HG02970 (cell line): ENCODE measurements at regions not wholly inside any gene's neighbourhood (a gene's known extent, or its start where the extent isn't known, plus 50 kb on each side); places are given as distances from the start of the nearest gene placed in this dataset.
"Not testable (repeated sequence)": the region's sequence is repeated elsewhere in the genome, so short reads cannot be mapped to it uniquely, and the experiment has no call there.

Experiments used
- ATAC-seq: cut with Tn5 transposase; IDR thresholded peaks from one replicate; pipeline ENCODE4 v1.9.1; 2021; ENCODE audit warnings: mild to moderate bottlenecking, moderate library complexity, moderate number of reproducible peaks; ENCODE audit not compliant: unreplicated experiment, low FRiP score

GRCh38 chr2:16396986-16397385, 268.6 kb downstream of the CYRIA start:
- no peak for ATAC-seq

GRCh38 chr2:16396171-16396570, 269.5 kb downstream of the CYRIA start:
- ATAC-seq: no peak

- no peak for ATAC-seq
These were observed 270.0 kb downstream of the CYRIA start for GRCh38 chr2:16395601-16396000.

GRCh38 chr2:16394986-16395550, 270.6 kb downstream of the CYRIA start:
- ATAC-seq: no peak

GRCh38 chr2:16394072-16394985, 271.3 kb downstream of the CYRIA start:
- ATAC-seq: no peak

GRCh38 chr2:16393500-16394071, 272.0 kb downstream of the CYRIA start:
- ATAC-seq: no peak

GRCh38 chr2:16392647-16393499, 272.8 kb downstream of the CYRIA start:
- ATAC-seq: no peak

GRCh38 chr2:16391986-16392385, 273.6 kb downstream of the CYRIA start:
- no peak for ATAC-seq

GRCh38 chr2:16390561-16390960, 275.1 kb downstream of the CYRIA start:
- no peak for ATAC-seq

- ATAC-seq: no peak
These were observed 276.0 kb downstream of the CYRIA start for GRCh38 chr2:16389611-16390010.

GRCh38 chr2:16388199-16388830, 277.3 kb downstream of the CYRIA start:
- not testable (repeated sequence) for ATAC-seq

- no peak for ATAC-seq
These were observed 278.1 kb downstream of the CYRIA start for GRCh38 chr2:16387461-16387984.

GRCh38 chr2:16386431-16386830, 279.2 kb downstream of the CYRIA start:
- ATAC-seq: no peak

GRCh38 chr2:16386031-16386430, 279.6 kb downstream of the CYRIA start:
- no peak for ATAC-seq

- ATAC-seq: no peak
These were observed 280.3 kb downstream of the CYRIA start for GRCh38 chr2:16385341-16385740.

- no peak for ATAC-seq
These were observed 282.2 kb downstream of the CYRIA start for GRCh38 chr2:16383411-16383810.

GRCh38 chr2:16382451-16382850, 283.2 kb downstream of the CYRIA start:
- no peak for ATAC-seq

GRCh38 chr2:16381511-16381910, 284.1 kb downstream of the CYRIA start:
- no peak for ATAC-seq

GRCh38 chr2:16379901-16380300, 285.7 kb downstream of the CYRIA start:
- ATAC-seq: not testable (repeated sequence)

- not testable (repeated sequence) for ATAC-seq
These were observed 286.6 kb downstream of the CYRIA start for GRCh38 chr2:16379061-16379460.
